Pons (tissue), 1 donor: ENCODE measurements at regions not wholly inside any gene's neighbourhood (a gene's known extent, or its start where the extent isn't known, plus 50 kb on each side); places are given as distances from the start of the nearest gene placed in this dataset.
"Not testable (repeated sequence)": the region's sequence is repeated elsewhere in the genome, so short reads cannot be mapped to it uniquely, and the experiment has no call there.

Experiments
- DNase-seq: peaks from one replicate; pipeline ENCODE4 v3.0.0-alpha.2; 2016; ENCODE audit warnings: low spot score

- no peak for DNase-seq
Observed at GRCh38 chr5:56686337-56687195, 128.8 kb upstream of the MAP3K1 start.

GRCh38 chr5:56685503-56686217 lies 129.7 kb upstream of the MAP3K1 start:
- peak; percentile 21 for DNase-seq

- DNase-seq = no peak
Observed at GRCh38 chr5:56684159-56684558, 131.2 kb upstream of the MAP3K1 start.

DNA sequence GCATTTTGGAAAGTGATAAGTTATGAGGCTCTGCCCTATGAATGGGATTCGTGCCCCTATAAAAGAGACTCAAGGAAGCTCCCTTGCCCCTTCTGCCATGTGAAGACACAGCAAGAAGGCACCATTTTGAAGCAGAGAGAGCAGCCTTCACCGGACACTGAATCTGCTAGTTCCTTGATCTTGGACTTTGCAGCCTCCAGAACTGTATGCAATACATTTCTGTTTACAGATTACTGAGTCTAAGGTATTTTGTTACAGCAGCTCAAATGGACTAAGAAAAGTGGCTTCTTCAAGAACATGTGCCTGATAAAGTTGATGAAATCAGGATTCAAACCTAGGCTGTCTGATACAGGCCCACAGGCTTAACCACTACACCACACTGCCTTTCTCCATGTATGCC lies 131.6 kb upstream of the MAP3K1 start:
- no peak for DNase-seq

DNA sequence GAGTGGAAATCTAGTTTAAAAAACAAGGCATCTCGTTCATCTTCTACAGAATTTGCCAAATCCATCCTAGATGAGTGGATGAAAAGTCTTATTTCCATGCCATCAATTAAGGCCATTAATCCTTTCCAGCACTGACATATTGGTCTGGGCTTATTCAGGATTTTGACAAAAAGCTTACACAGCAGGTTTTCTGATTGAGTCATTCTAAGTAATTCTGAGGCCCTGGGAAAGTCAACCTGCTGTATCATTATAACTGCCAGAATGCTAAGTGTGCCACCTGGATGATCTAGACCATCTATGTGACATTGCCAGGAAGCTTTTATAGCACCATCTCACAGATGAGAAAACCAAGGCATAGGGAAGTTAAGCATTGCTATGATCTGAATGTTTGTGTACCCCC lies 132.1 kb upstream of the MAP3K1 start:
- DNase-seq = no peak

GRCh38 chr5:56681346-56681745 lies 134.0 kb upstream of the MAP3K1 start:
- DNase-seq = no peak

DNA sequence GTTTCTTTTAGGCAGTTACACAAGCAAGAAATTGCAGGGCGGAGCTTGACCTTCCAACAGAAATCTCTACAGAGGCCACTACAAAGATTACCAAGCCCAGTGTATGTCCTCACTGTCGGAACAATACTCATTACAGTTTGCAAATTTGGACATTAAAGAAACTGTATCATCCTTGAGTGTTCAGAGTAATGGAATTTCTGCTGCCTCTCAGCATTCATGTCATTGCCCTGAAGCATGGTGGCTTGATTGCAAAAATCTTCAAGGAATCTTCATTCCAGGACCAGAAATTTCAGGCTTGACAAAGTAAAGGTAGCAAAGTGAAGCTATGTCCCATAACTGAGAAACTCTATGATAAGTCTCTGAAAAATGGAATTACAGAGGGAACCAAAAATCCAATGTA lies 134.6 kb upstream of the MAP3K1 start:
- no peak for DNase-seq

DNA sequence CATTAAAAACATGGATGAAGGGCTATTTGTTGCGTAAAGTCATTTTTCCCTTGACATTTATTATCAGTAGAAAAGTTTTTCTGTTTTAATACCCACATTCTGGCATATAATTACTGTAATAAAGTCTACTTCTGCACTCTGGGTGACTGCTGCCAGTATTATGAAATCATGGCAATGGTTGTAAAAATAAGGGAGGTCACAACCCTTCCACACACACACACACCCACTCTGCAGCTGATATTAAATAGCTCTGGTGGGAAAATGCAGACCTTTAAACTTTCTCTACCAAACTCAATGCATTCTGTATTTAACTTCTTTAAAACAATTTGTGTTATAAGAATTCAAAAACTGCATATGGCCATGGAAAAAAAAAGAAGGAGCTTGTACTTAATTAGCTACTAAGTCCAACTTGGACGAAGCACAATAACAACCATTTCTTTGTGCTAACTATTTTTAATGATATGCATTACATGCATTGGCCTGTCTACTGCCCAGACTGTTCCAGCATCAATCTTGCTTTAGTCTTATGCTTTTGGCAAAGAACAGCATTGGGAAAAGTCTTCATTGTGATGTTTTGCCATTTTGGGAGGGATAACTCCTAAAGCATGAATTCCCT lies 137.6 kb upstream of the MAP3K1 start:
- DNase-seq = no peak

- DNase-seq = no peak
Observed at GRCh38 chr5:56676091-56676768, 139.1 kb upstream of the MAP3K1 start.

DNA sequence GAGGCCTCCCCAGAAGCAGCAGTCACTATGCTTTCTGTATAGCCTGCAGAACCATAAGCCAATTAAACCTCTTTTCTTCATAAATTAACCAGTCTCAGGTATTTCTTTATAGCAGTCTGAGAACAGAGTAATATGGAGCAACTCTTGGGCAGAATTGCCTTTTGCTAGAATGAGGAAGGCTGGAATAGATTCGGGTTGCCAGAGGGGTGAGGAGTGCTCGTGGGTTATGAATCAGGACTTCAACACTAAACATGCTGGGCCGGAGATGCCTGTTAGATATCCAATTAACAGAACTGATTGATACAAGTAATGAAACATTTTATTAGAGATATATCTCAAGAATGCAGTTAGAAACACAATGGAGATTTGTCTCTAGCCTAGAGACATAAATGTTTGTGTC lies 140.9 kb upstream of the MAP3K1 start:
- no peak for DNase-seq

GRCh38 chr5:56673171-56673570 lies 142.2 kb upstream of the MAP3K1 start:
- peak; percentile 66 for DNase-seq

DNA sequence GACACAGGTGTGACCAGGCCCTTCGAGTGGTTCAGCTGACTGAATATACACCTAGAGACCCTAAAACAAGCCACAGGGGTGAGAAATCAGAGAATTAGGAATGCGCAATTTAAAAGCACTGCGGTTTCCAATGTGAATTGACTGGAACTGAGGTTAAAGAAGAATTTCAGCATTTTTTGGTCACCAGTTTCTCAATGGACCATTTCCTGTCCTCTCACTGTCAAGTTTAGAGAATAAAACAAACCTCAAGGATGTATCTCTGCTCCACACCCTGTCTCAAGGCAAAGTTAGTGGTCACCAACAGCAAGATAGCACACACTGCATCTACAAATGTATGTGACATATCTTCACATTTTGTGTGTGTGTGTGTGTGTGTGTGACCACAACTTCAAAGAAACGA lies 143.8 kb upstream of the MAP3K1 start:
- DNase-seq = no peak

- DNase-seq = no peak
Observed at GRCh38 chr5:56670916-56671315, 144.4 kb upstream of the MAP3K1 start.

DNA sequence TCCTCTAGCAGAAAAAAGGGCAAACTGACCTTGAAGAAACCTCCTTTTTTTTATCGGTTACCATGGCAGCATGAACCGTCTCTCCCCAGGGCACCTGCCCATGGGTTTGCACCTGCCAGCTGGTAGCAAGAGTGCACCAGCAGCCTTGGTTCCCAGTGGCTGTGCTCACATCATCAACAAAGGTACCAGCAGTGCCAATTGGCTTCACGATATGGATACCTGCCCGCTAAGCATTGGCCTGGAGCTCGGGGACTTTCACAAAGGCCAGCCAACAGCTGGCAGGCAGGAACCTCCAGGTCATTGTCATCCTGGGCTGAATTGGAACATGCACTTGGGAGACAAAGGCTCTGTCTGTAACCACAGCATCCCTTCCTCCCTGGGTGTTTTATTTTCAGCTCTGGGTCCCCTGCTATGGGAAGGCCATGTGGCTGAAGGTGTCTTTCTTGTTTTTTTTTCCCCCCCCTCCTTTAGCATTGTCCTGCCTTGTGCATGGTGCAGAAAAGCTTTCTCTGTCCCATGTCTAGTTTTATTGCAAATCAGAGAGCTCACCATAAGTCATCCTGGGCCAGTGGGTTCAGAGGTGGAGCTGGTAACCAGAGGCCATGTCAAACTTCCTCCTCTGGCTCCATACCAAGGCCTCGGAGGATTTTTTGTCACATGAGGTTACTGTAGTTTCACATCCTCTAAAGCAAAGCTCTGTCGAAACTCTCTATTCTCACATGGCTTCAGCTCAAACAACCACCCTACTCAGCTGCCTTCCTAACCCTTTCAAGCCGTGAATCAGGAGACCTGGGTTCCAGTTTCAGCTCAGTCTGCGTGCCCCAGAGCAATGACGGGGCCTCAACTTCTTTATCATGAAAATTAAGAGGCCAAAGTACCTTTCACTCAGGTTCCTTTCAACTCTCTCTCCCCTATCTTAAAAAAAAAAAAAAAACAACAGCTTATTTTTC lies 145.5 kb upstream of the MAP3K1 start:
- peak; percentile 83 for DNase-seq

- DNase-seq = no peak
Observed at GRCh38 chr5:56668996-56669395, 146.4 kb upstream of the MAP3K1 start.

GRCh38 chr5:56667692-56668091 lies 147.7 kb upstream of the MAP3K1 start:
- DNase-seq = no peak

- no peak for DNase-seq
Observed at GRCh38 chr5:56666901-56667300, 148.4 kb upstream of the MAP3K1 start.

GRCh38 chr5:56665117-56665516 lies 150.2 kb upstream of the MAP3K1 start:
- not testable (repeated sequence) for DNase-seq

GRCh38 chr5:56664025-56664424 lies 151.3 kb upstream of the MAP3K1 start:
- DNase-seq = no peak

GRCh38 chr5:56663523-56663922 lies 151.8 kb upstream of the MAP3K1 start:
- DNase-seq = no peak

- no peak for DNase-seq
Observed at GRCh38 chr5:56662893-56663292, 152.5 kb upstream of the MAP3K1 start.
